HG02678 (cell line): ENCODE measurements at regions not wholly inside any gene's neighbourhood (a gene's known extent, or its start where the extent isn't known, plus 50 kb on each side); places are given as distances from the start of the nearest gene placed in this dataset.

Source experiments
- ATAC-seq: cut with Tn5 transposase; IDR thresholded peaks from one replicate; pipeline ENCODE4 v1.9.1; 2021; ENCODE audit warnings: mild to moderate bottlenecking, moderate library complexity; ENCODE audit not compliant: unreplicated experiment

- no peak for ATAC-seq
Measured at GRCh38 chr13:85544756-85545155, 254.5 kb downstream of the SLITRK6 start.

GRCh38 chr13:85543144-85543543 lies 256.1 kb downstream of the SLITRK6 start:
- no peak for ATAC-seq

- no peak for ATAC-seq
Measured at GRCh38 chr13:85541476-85541875, 257.7 kb downstream of the SLITRK6 start.

- no peak for ATAC-seq
Measured at GRCh38 chr13:85538957-85539356, 260.3 kb downstream of the SLITRK6 start.

GRCh38 chr13:85537601-85538000 lies 261.6 kb downstream of the SLITRK6 start:
- ATAC-seq: no peak

GRCh38 chr13:85536706-85537105 lies 262.5 kb downstream of the SLITRK6 start:
- ATAC-seq: no peak

DNA sequence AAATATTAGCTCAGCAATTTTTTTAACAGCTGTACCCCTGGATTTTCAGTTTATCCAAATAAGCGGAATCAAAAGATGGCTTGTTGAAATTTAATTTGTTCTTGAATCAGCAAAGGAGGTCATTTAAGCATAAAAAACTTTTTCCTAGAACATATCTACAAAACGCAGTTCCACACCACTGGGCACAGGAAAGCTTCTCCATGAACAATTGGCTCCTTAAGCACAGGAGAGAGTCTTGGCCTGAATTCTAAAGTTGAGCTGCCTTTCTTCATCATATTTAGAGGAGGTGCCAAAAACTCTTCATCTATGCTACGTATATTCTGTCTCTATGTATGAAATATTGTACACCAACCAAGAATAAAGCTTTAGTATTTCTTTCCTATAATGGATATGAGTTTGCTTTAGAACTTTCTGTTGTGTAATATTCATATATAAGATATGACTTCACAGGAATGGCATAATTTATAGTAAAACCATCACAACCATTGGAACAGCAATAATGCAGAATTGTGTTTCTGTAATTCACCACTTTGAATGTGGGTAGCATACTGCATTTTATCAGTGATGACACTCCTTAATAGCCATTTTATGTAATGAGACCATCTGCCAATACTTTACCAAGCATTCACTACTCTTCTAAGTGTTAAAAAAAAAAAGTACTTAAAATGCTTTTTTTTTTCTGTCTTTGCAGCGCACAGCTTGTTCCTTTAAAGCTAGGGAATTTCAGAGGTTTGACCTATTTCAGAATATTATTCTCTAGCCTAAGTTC lies 263.7 kb downstream of the SLITRK6 start:
- no peak for ATAC-seq

DNA sequence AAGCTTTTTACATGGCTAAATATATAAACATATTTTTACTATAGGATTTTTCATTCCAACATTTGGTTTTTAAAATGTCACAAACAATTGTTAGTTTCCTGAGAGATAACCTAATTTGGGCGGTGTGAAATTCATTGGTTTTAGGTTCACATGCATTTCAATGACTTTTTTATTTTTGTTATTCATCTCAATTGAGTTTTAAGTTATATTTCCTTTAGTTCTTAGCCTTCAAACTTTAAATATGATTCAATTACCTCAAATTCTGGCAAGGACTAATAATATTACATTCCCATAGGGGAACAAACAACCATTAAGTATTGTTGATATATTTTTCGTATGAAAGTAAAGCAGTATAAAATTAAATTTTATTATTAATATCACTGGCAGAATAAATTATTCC lies 265.3 kb downstream of the SLITRK6 start:
- no peak for ATAC-seq

DNA sequence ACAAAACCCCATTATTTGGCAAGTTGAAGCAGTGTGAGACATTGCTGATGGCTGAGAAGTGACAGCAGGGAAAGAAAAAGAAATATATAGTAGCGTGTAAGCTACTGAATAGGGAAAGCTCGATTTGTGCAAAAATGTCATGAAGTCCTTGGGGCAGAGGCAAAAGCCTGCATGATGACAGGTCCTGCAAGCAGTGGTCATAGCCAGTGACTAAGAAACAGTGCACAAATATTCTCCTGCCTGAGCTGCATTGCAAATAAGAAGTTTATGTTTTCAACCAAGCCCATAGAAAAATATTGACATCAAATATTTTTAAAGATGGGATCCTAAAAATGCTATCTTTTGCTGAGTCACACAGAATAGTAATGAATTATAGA lies 270.0 kb downstream of the SLITRK6 start:
- no peak for ATAC-seq

DNA sequence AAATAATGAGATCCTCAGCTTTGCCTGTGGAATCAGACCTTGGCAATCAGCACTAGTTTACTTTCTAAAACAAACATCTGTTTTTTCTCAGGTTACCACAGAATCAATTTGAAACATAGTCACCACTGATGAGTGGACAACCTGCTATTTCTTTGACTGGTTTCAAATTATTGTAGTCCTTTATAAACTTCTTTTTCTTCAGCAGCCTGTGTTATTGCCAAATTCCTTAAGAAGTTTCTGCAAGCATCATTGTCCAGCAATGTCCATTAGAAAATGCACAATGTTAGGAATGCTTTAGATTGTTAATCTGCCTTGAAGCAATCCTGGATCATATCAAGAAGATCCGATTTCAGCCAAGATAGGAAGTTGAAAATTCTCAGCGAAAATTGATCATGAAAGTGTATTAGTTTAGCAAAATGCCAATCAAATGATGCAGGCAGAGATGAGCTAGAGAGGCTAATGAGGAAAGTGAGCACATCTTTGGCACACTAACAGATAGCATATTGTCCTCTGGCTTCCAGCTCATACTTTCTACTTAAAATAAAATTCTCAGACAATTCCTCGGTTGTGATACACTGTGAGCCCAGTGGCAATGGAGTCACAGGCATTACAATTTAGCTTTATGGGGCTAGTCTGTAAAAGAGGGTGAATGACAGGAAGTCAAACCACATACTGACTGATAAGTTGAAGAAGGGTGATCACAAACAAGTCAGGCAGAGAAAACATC lies 270.6 kb downstream of the SLITRK6 start:
- ATAC-seq: no peak

GRCh38 chr13:85527316-85527715 lies 271.9 kb downstream of the SLITRK6 start:
- ATAC-seq: no peak

- ATAC-seq: no peak
Measured at GRCh38 chr13:85525411-85525810, 273.8 kb downstream of the SLITRK6 start.

GRCh38 chr13:85521657-85522056 lies 277.6 kb downstream of the SLITRK6 start:
- no peak for ATAC-seq

GRCh38 chr13:85520445-85520844 lies 278.8 kb downstream of the SLITRK6 start:
- no peak for ATAC-seq

- ATAC-seq: no peak
Measured at GRCh38 chr13:85519363-85519762, 279.9 kb downstream of the SLITRK6 start.

- ATAC-seq: no peak
Measured at GRCh38 chr13:85512421-85512820, 286.8 kb downstream of the SLITRK6 start.

DNA sequence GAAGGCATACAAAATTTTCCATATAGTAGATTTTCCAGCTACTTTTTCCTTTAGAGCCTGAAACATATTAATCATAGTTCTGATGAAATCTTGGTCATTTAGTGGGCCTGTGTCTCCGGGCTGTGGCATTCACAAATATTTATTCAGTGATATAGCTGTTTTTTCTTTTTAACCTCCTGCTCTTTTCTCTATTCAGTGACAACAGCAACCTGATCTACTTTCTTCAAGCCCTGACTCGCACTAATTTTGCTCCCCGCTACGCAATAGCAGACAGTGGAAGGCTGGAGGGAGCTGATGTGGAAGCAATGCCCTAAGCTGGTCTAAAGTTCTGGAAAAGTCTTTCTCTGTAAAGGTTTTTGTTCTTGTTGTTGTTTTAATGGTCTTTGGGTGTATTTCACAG lies 289.7 kb downstream of the SLITRK6 start:
- no peak for ATAC-seq

DNA sequence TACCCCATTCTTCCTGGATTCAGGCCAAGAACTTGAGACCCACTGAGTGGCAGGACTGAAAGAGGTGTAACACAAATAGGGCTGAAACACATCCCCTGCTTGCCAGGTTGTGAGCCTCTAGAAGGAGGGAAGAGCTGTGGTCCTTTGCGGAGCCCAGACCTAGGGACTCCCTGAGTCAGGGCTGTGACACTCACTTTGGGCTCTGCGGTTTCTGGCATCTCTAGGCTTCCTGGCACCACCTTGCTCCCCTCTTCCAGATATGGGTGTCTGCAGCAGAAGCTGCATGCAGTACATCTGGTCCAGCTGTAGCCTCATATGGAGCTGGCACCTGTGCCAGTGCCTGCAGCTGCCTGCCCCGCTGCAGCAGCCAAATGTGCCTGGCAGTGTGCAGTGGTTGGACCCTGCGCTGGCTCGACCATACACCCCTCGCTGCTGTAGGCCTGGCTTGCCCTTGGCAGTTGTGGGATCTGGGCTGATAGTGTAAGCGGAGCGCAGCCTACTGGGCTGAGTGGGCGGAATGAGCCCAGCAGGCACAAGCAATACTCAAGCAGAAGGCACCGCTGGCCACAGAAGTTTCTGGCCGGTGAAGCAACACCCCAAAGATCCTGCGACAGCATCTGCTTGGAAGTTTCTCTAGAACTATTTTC lies 290.4 kb downstream of the SLITRK6 start:
- ATAC-seq: no peak

- ATAC-seq: no peak
Measured at GRCh38 chr13:85503797-85504196, 295.4 kb downstream of the SLITRK6 start.

DNA sequence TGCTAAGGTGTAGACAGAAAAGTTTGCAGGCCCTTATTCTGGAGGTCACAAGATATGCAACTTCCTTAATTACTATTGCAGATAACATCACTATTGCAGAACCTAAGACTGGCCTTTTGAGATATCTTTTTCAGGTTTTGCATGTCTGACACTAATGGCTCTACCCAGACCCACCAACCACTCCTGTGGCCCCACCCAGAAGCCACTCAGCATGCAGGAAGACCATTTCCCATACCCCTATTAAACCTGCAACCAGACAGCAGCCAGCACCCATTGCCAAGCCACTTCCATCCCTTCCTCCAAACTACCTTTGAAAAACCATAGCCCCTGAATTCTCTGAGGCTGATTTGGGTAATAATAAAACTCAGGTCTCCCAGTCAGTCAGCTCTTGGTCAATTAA lies 297.6 kb downstream of the SLITRK6 start:
- no peak for ATAC-seq

DNA sequence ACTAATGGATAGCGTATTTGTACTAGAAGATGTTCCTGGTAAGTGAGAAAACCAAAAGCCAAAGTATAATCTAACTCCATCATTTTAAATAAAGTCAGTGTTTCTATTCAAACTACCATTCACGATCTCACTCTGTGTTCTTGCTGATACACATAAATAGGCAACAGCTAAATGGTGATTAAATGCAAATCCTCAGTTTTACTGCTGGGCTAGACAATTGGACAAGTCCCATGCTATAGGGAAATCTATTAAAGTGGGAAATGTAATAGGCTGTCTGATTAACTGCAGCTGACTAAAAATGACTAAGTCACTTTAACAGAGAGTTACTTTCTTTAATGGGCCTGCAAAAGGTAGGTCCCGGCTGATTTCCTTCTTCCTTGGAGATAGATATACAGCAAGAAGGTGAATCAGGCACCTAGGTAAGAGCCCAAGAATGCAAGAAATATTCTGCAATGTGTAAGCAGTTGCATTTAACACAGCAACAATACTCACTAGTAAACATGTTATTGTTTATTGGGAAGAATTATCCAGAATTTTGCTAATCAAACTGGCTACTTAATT lies 298.4 kb downstream of the SLITRK6 start:
- ATAC-seq: no peak

DNA sequence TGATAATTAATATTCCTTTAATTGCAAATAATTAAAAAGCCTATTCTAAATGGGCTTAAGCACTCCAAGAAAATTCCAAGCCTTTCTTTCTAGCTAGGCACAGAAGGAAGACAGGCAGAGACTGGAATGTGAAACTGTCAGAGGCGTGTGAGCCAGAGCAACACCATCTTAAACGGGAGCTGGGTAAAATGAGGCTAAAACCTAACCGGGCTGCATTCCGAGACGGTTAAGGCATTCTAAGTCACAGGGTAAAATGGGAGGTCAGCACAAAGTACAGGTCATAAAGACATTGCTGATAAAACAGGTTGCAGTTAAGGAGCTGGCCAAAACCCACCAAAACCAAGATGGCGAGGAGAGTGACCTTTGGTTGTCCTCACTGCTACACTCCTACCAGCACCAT lies 300.4 kb downstream of the SLITRK6 start:
- no peak for ATAC-seq
